Transverse colon (tissue), 4 donors: ENCODE measurements at regions not wholly inside any gene's neighbourhood (a gene's known extent, or its start where the extent isn't known, plus 50 kb on each side); places are given as distances from the start of the nearest gene placed in this dataset.

ENCODE experiments used
- DNase-seq: peaks from one replicate; pipeline ENCODE4 v3.0.0-alpha.2; 2019
- H3K27ac ChIP-seq, 4 donors: fragments of 200-600 bp; sonication (generic); 2 replicates each; pipeline ENCODE4 v1.5.1; 2016 to 2018; ENCODE audit warnings: inconsistent platforms in 4 of 4
- H3K27me3 ChIP-seq: fragments of 200-600 bp; sonication (generic); 2 replicates; pipeline ENCODE4 v1.5.1; 2017; ENCODE audit warnings: inconsistent platforms
- H3K36me3 ChIP-seq, 4 donors: fragments of 200-600 bp; sonication (generic); 2 replicates each; pipeline ENCODE4 v1.5.1; 2017 to 2019; ENCODE audit warnings: inconsistent platforms in 4 of 4
- H3K4me1 ChIP-seq, 4 donors: fragments of 200-600 bp; sonication (generic); 2 replicates each; pipeline ENCODE4 v1.5.1; 2017 to 2020; ENCODE audit warnings: inconsistent platforms in 4 of 4
- H3K4me3 ChIP-seq, 4 donors: fragments of 200-600 bp; sonication (generic); 1 replicate in 1 of 4; 2 replicates in 3 of 4; pipeline versions ENCODE4 v1.5.1 to v1.6.1; 2017 to 2019; ENCODE audit warnings: inconsistent platforms in 4 of 4
- H3K9me3 ChIP-seq, 2 donors: fragments of 200-600 bp; sonication (generic); 2 replicates each; pipeline ENCODE4 v1.5.1; 2017 to 2019; ENCODE audit warnings: inconsistent platforms in 2 of 2
- CTCF ChIP-seq, 5 experiments: fragments of 200-600 bp in 3 of 5; fragments of 450-650 bp in 2 of 5; sonication (generic) in 3 of 5; IDR thresholded peaks; 1 replicate in 2 of 5; 2 replicates in 3 of 5; pipeline ENCODE4 v1.5.1; 2016 to 2017; ENCODE audit warnings: antibody characterized with exemption in 5 of 5, inconsistent platforms in 3 of 5, mild to moderate bottlenecking in 2 of 5, moderate library complexity in 1 of 5
- EP300 ChIP-seq: sonication (generic); formaldehyde crosslinking; IDR thresholded peaks from one replicate; pipeline ENCODE4 v1.6.1; 2017; ENCODE audit warnings: antibody characterized with exemption, low read depth
- POLR2A ChIP-seq: fragments of 450-650 bp; IDR thresholded peaks from one replicate; pipeline ENCODE4 v1.6.1; 2016; ENCODE audit warnings: antibody characterized with exemption, mild to moderate bottlenecking, moderate library complexity
- POLR2AphosphoS5 ChIP-seq, 3 donors: sonication (generic); formaldehyde crosslinking; IDR thresholded peaks; one replicate each; pipeline ENCODE4 v1.6.1; 2016; ENCODE audit warnings: antibody characterized with exemption in 3 of 3
- WGBS, 2 donors: methylation state at CpG; one replicate each; pipeline ENCODE4 v1.1.5; 2018; ENCODE audit warnings: low coverage in 1 of 2; 5-methylcytosine and 5-hydroxymethylcytosine counted together
- in situ Hi-C, 4 donors: fragments of 200-750 bp; cut with MboI; loops; one replicate each; pipeline versions ENCODE4 v1.15.0 to v1.15.1; 2017; ENCODE audit warnings: low sequenced_read_pairs in 3 of 4, low pct_ligation_motif_present in 1 of 4, low pct_unique_long_range_greater_than_20kb in 1 of 4
- intact Hi-C: fragments of 100-400 bp; cut with DNase I; formaldehyde crosslinking; loops from one replicate; pipeline ENCODE4 v1.15.1; 2023; ENCODE audit warnings: low total_unique reads

GRCh38 chr13:22375151-22375550 is 704.3 kb downstream of the FGF9 start:
- H3K4me1 ChIP-seq = no peaks in the 10 kb centered on the region
- H3K9me3 ChIP-seq = peaks cover 0 to 22% of the 10 kb centered on the region in 2 donors
- intact Hi-C loops = no loop called here
- TF ChIP-seq CTCF (IDR thresholded peaks at IDR 0.05) = no peak
- TF ChIP-seq POLR2AphosphoS5 (IDR thresholded peaks at IDR 0.05) = no peak
- no peak for TF ChIP-seq POLR2A
- no peak for TF ChIP-seq EP300
- in situ Hi-C loops = no loop called here
- H3K4me3 ChIP-seq = no peak overlapping the region
- no peak overlapping the region for H3K27ac ChIP-seq
- H3K27me3 ChIP-seq = no peaks in the 10 kb centered on the region
- H3K36me3 ChIP-seq = no peaks in the 10 kb centered on the region
- WGBS, 2 donors = 83% methylated on average over 2 of the region's 2 CpGs; no CpG with 5 or more reads in 1 of the 2 donors
- DNase-seq = no peak

DNA sequence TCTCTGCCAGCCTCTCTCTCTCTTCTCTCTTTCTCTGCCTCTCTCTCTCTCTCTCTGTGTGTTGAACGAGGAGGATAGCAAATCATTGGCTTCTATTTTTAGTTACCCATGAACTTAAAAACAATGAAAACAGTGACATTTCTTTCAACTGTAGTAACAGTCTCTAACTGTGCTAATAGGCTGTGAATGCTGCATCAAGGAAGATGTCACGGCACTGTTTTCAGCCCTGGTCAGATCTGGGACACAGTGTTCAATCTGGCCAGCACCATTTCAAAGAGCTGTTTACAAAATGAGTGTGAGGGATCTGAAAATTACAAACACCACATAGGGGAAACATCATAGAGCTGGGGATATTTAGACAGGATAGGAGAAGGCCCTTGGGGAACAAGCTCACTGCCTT is 717.0 kb downstream of the FGF9 start:
- intact Hi-C loops = no loop called here
- DNase-seq = no peak
- Histone ChIP-seq H3K27ac (no peak overlapping the region), H3K36me3 (no peaks in the 10 kb centered on the region), H3K4me3 (no peak overlapping the region), H3K4me1 (no peaks in the 10 kb centered on the region), H3K27me3 (no peaks in the 10 kb centered on the region), H3K9me3 (no peaks in the 10 kb centered on the region)
- in situ Hi-C loops = no loop called here
- TF ChIP-seq POLR2AphosphoS5 (IDR thresholded peaks at IDR 0.05) (no peak), EP300 (no peak), CTCF (IDR thresholded peaks at IDR 0.05) (no peak), POLR2A (no peak)
- 50 to 65% methylated on average over 2 of the region's 2 CpGs for WGBS, 2 donors

DNA sequence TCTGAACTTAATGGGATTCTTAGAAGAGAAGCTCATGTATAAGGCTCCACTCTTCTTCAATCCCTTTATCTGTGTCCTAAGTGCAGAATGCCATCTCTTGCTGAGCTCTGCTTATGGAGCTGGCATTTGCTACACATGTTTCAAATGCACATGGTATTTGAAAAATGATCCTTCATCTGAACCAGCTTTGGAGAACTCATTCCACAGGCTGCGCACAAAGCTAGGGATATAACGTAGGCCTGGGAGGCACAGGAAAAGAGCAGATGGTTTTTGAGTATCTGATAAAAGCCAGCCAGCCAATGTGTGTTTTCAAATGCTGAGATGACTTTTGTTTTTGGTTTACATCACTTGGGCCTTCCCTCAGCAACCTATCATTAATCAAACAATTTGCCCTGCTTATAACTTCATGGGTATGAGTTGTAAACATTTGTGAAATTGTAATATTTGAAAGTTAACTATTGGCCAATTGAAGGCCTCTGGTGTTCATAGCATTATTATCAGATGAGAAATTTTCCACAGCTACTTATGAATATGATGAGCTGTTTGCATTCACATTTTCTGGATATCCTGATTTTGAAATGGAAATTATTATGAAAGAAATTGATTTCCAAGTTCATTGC is 729.0 kb downstream of the FGF9 start:
- H3K36me3 ChIP-seq = no peaks in the 10 kb centered on the region
- DNase-seq = no peak
- 88% methylated on average over 2 of the region's 2 CpGs; no CpG with 5 or more reads in 1 of the 2 donors for WGBS, 2 donors
- intact Hi-C loops = no loop called here
- H3K9me3 ChIP-seq = no peaks in the 10 kb centered on the region
- no peaks in the 10 kb centered on the region for H3K27me3 ChIP-seq
- in situ Hi-C loops = no loop called here
- H3K4me1 ChIP-seq = no peaks in the 10 kb centered on the region
- H3K27ac ChIP-seq = no peak overlapping the region
- no peak overlapping the region for H3K4me3 ChIP-seq
- TF ChIP-seq EP300 (no peak), POLR2AphosphoS5 (IDR thresholded peaks at IDR 0.05) (no peak), CTCF (IDR thresholded peaks at IDR 0.05) (no peak), POLR2A (no peak)

- intact Hi-C loops (no loop called here), in situ Hi-C loops (no loop called here)
- Histone ChIP-seq H3K27me3 (no peaks in the 10 kb centered on the region), H3K27ac (no peak overlapping the region), H3K4me3 (no peak overlapping the region), H3K36me3 (no peaks in the 10 kb centered on the region), H3K4me1 (no peaks in the 10 kb centered on the region), H3K9me3 (no peaks in the 10 kb centered on the region)
- no peak for DNase-seq
- WGBS, 2 donors = 76 to 100% methylated on average over 2 to 4 of the region's 4 CpGs
- no peak for TF ChIP-seq POLR2AphosphoS5 (IDR thresholded peaks at IDR 0.05)
- TF ChIP-seq CTCF (IDR thresholded peaks at IDR 0.05) = no peak
- no peak for TF ChIP-seq POLR2A
- no peak for TF ChIP-seq EP300
These were observed 731.8 kb downstream of the FGF9 start for GRCh38 chr13:22402682-22403081.
